ENCODE measurements at regions not wholly inside any gene's neighbourhood (a gene's known extent, or its start where the extent isn't known, plus 50 kb on each side); places are given as distances from the start of the nearest gene placed in this dataset.

DNA sequence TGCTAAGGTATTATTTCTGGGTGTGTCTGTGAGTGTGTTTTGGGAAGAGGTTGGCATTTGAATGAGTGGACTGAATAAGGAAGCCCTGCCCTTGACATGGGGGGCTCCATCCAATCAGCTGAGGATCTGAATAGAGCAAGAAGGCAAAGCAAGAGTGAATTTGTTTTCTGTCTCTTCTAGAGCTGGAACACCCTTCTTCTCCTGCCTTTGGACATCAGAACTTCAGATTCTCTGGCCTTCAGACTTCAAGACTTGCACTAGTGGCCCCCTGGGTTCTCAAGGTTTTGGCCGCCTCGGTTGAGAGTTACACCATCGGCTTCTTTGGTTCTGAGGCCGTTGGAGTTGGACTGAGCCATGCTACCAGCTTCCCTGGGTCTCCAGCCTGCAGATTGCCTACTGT, 448.6 kb downstream of the SHISA9 start:
- Histone ChIP-seq H4K91ac (ENCODE audit: insufficient read depth, low read depth, low read length) (no peak overlapping the region), H3K14ac (replicated peaks; ENCODE audit: low read depth, low read length) (no peak overlapping the region), H4K5ac (ENCODE audit: low read depth, low read length) (no peak overlapping the region), H2BK5ac (ENCODE audit: low read depth, low read length, poor library complexity, severe bottlenecking) (no peak overlapping the region), H3K4ac (ENCODE audit: low read depth, low read length) (no peak overlapping the region), H3K23ac (ENCODE audit: low read depth, low read length) (no peak overlapping the region), H3K27me3 (ENCODE audit: control insufficient read depth, insufficient read depth, low read length) (no peaks in the 10 kb centered on the region), H3K4me2 (ENCODE audit: low read depth, low read length) (no peak overlapping the region), H4K20me1 (ENCODE audit: insufficient read depth, low read length) (no peaks in the 10 kb centered on the region), H2AK9ac (replicated peaks; ENCODE audit: low read depth, low read length, poor library complexity) (no peak overlapping the region), H3K56ac (ENCODE audit: extremely low read depth, insufficient read depth, low read length) (no peak overlapping the region), H3K4me3 (ENCODE audit: insufficient read depth, low read depth, low read length) (no peak overlapping the region), H3K79me1 (ENCODE audit: low read depth in 1 of 2, low read length in 2 of 2) (no peaks in the 10 kb centered on the region), H3K36me3 (ENCODE audit: control insufficient read depth, insufficient read depth, low read length) (no peaks in the 10 kb centered on the region), H2AK5ac (ENCODE audit: low read depth, low read length) (no peak overlapping the region), H2BK120ac (ENCODE audit: low read depth, low read length) (no peak overlapping the region), H2BK15ac (ENCODE audit: low read depth, low read length) (no peak overlapping the region), H2AFZ (replicated peaks; ENCODE audit: low read length, poor library complexity) (no peak overlapping the region), H3K18ac (ENCODE audit: low read depth, low read length) (no peak overlapping the region), H3K4me1 (ENCODE audit: control insufficient read depth, insufficient read depth, low read length) (no peaks in the 10 kb centered on the region), H3K9ac (ENCODE audit: low read depth, low read length) (no peak overlapping the region), H2BK20ac (ENCODE audit: low read depth, low read length) (no peak overlapping the region), H3K9me3 (ENCODE audit: control insufficient read depth, insufficient read depth, low read length) (peaks cover 15% of the 10 kb centered on the region), H4K8ac (ENCODE audit: low read depth in 2 of 2, low read length in 2 of 2) (no peak overlapping the region), H3K9me1 (ENCODE audit: insufficient read depth, low read length) (no peaks in the 10 kb centered on the region), H3K27ac (ENCODE audit: insufficient read depth, low read length) (no peak overlapping the region)
- intact Hi-C loops (cut with micrococcal nuclease) = no loop called here
- TF ChIP-seq RFX5 (IDR thresholded peaks at IDR 0.05; ENCODE audit: low read depth, low read length) (no peak), CEBPB (IDR thresholded peaks at IDR 0.05; ENCODE audit: low read depth, low read length) (no peak), MXI1 (IDR thresholded peaks at IDR 0.05; ENCODE audit: borderline replicate concordance, low read depth, low read length) (no peak), MAFK (IDR thresholded peaks at IDR 0.05; ENCODE audit: low read depth, low read length) (no peak), MAZ (IDR thresholded peaks at IDR 0.05; ENCODE audit: borderline replicate concordance, low read depth, low read length) (no peak), RCOR1 (IDR thresholded peaks at IDR 0.05; ENCODE audit: insufficient replicate concordance, low read length) (no peak), RAD21 (IDR thresholded peaks at IDR 0.05; ENCODE audit: low read length) (no peak), POLR2A (IDR thresholded peaks at IDR 0.05; ENCODE audit: low read depth, low read length) (no peak), BHLHE40 (IDR thresholded peaks at IDR 0.05; ENCODE audit: low read depth, low read length) (no peak), SMC3 (IDR thresholded peaks at IDR 0.05; ENCODE audit: low read depth, low read length) (no peak), FOS (IDR thresholded peaks at IDR 0.05; ENCODE audit: low read depth, low read length) (no peak), CHD1 (IDR thresholded peaks at IDR 0.05; ENCODE audit: low read depth, low read length) (no peak)
- TF ChIP-seq, protein P1, sequence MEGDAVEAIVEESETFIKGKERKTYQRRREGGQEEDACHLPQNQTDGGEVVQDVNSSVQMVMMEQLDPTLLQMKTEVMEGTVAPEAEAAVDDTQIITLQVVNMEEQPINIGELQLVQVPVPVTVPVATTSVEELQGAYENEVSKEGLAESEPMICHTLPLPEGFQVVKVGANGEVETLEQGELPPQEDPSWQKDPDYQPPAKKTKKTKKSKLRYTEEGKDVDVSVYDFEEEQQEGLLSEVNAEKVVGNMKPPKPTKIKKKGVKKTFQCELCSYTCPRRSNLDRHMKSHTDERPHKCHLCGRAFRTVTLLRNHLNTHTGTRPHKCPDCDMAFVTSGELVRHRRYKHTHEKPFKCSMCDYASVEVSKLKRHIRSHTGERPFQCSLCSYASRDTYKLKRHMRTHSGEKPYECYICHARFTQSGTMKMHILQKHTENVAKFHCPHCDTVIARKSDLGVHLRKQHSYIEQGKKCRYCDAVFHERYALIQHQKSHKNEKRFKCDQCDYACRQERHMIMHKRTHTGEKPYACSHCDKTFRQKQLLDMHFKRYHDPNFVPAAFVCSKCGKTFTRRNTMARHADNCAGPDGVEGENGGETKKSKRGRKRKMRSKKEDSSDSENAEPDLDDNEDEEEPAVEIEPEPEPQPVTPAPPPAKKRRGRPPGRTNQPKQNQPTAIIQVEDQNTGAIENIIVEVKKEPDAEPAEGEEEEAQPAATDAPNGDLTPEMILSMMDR (conservative IDR thresholded peaks at IDR 0.05; ENCODE audit: low read depth, low read length) = no peak
- TF ChIP-seq, protein P2, sequence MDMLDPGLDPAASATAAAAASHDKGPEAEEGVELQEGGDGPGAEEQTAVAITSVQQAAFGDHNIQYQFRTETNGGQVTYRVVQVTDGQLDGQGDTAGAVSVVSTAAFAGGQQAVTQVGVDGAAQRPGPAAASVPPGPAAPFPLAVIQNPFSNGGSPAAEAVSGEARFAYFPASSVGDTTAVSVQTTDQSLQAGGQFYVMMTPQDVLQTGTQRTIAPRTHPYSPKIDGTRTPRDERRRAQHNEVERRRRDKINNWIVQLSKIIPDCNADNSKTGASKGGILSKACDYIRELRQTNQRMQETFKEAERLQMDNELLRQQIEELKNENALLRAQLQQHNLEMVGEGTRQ (IDR thresholded peaks at IDR 0.05; ENCODE audit: low read depth, low read length) = no peak
- TF ChIP-seq, protein P3, sequence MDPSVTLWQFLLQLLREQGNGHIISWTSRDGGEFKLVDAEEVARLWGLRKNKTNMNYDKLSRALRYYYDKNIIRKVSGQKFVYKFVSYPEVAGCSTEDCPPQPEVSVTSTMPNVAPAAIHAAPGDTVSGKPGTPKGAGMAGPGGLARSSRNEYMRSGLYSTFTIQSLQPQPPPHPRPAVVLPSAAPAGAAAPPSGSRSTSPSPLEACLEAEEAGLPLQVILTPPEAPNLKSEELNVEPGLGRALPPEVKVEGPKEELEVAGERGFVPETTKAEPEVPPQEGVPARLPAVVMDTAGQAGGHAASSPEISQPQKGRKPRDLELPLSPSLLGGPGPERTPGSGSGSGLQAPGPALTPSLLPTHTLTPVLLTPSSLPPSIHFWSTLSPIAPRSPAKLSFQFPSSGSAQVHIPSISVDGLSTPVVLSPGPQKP (IDR thresholded peaks at IDR 0.05; ENCODE audit: borderline replicate concordance, low read depth, low read length) = no peak
- in situ Hi-C loops (cut with MboI; ENCODE audit: low sequenced_read_pairs) = no loop called here
- no TSS peak for BruUV-seq (replicated peaks)
- ChIA-PET CTCF (no interaction called here), POLR2A (ENCODE audit: unreplicated experiment) (no interaction called here)
- dilution Hi-C loops (cut with HindIII; ENCODE audit: low sequenced_read_pairs, unreplicated experiment) = no loop called here
- DNase-seq (no peak), ATAC-seq (ENCODE audit: low read depth) (no peak)
- WGBS, 2 experiments (ENCODE audit: extremely low coverage in 2 of 2, insufficient read length in 1 of 2) = 53% methylated on average over 3 of the region's 4 CpGs; no CpG with 5 or more reads in 1 of the 2 experiments

Data from IMR-90 (cell line).